HG02884 (cell line): ENCODE measurements at regions not wholly inside any gene's neighbourhood (a gene's known extent, or its start where the extent isn't known, plus 50 kb on each side); places are given as distances from the start of the nearest gene placed in this dataset.

Experiments
- ATAC-seq: cut with Tn5 transposase; IDR thresholded peaks from one replicate; pipeline ENCODE4 v1.9.1; 2021; ENCODE audit warnings: mild to moderate bottlenecking, moderate library complexity; ENCODE audit not compliant: unreplicated experiment

- ATAC-seq, result no peak
These were observed 612.9 kb downstream of the PTPRU start for GRCh38 chr1:29849038-29849750.

GRCh38 chr1:29845910-29846309, 609.6 kb downstream of the PTPRU start:
- ATAC-seq, result no peak

- ATAC-seq, result no peak
These were observed 605.8 kb downstream of the PTPRU start for GRCh38 chr1:29842130-29842529.

DNA sequence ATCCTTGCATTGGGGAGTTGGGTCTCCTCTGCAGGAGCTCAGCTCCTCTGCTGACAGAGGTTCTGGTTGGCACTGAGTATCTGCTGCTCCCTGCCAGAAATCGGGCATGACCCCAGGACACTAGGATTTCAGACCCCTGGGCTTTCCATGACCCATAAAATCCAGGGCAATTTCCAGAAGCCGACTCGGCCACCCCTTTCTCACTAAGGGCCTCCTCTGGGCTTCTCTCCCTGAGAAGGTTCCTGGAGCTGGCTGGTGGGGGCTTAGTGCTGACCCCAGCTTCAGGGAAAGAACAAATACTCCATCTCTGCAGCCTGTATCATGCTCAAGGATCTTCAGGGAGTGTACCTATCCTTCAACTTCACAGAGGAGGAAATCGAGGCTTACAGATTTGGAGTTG, 603.4 kb downstream of the PTPRU start:
- no peak for ATAC-seq

GRCh38 chr1:29838738-29839320, 602.5 kb downstream of the PTPRU start:
- ATAC-seq, result no peak

- ATAC-seq, result no peak
These were observed 600.6 kb downstream of the PTPRU start for GRCh38 chr1:29836651-29837646.

GRCh38 chr1:29835874-29836273, 599.6 kb downstream of the PTPRU start:
- ATAC-seq, result no peak

DNA sequence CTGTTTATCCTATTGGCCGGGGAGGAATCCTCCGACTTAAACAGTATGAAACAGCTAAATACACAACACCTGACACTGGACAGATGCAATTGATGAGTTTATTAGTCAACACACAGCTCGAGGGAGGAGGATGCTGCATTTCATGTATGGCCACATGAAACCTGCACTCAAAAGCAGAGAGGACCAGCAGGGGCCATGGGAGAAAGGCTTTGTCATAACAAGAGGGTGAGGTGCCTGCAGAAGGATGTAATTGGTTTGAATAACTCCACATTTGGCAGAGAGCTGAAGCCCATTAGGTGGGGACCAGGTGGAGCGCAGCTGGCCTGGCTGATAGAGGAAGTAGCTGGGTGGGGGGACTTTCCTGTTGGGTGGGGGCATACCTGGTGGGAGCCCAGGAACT, 599.1 kb downstream of the PTPRU start:
- no peak for ATAC-seq

DNA sequence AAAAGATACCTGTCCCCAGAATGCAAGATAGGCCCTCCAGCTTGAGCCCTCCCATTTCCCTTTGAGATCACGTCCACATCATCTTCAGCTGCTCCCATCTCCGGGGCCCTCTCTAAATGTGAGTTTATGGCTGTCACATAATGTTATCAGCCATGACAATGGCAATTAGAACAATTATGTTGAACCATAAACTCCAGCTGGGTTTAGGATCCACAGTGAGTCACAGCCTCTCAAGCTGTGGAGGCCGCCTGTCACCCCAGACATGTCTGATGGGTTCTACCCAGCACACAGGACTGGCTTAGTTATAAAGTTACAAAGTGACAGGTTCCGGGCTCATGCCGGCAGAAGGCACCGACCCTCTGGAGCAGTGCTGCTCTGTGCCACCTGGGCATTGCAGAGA, 597.3 kb downstream of the PTPRU start:
- no peak for ATAC-seq

DNA sequence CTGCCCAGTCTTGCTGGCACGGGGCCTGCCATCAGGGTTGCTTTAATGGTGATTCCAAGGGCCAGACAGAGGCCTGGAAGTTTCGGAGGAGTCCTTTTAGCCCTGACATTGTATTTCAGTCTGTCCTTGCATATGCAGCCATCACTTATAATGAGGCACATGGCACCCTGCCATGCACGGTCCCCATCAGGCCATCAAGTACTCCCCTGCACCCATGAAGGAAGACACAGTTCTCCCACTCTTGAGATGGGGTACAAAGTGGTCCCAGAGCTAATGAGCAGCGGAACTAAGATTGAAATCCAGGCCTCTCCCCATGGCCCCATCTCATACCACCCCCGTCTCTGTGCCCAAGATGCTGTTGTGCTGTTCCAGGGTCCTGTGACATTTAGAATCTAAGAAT, 596.6 kb downstream of the PTPRU start:
- ATAC-seq, result no peak

- no peak for ATAC-seq
These were observed 596.1 kb downstream of the PTPRU start for GRCh38 chr1:29832471-29832870.

GRCh38 chr1:29831500-29832117, 595.3 kb downstream of the PTPRU start:
- ATAC-seq, result no peak

GRCh38 chr1:29830916-29831315, 594.6 kb downstream of the PTPRU start:
- ATAC-seq, result no peak

- ATAC-seq, result no peak
These were observed 594.1 kb downstream of the PTPRU start for GRCh38 chr1:29830383-29830782.

- ATAC-seq, result no peak
These were observed 593.4 kb downstream of the PTPRU start for GRCh38 chr1:29829448-29830344.

GRCh38 chr1:29828526-29829447, 592.5 kb downstream of the PTPRU start:
- no peak for ATAC-seq

GRCh38 chr1:29827801-29828525, 591.6 kb downstream of the PTPRU start:
- no peak for ATAC-seq

- ATAC-seq, result no peak
These were observed 591.0 kb downstream of the PTPRU start for GRCh38 chr1:29827237-29827750.
